Fibroblast of mammary gland (primary cell): ENCODE measurements at regions not wholly inside any gene's neighbourhood (a gene's known extent, or its start where the extent isn't known, plus 50 kb on each side); places are given as distances from the start of the nearest gene placed in this dataset.

Experiments
- DNase-seq: peaks from one replicate; pipeline ENCODE4 v3.0.0-alpha.2; 2010; ENCODE audit warnings: low read depth
- H3K4me3 ChIP-seq: 2 replicates; pipeline ENCODE4 v1.5.1; 2011; ENCODE audit warnings: low read depth, mild to moderate bottlenecking, low read length, moderate library complexity; ENCODE audit not compliant: control insufficient read depth
- TF ChIP-seq, protein P1 (sequence below): conservative IDR thresholded peaks from 2 replicates; pipeline ENCODE4 v1.5.1; 2011; ENCODE audit warnings: low read depth, low read length, inconsistent platforms; ENCODE audit not compliant: control insufficient read depth, insufficient read depth

DNA sequence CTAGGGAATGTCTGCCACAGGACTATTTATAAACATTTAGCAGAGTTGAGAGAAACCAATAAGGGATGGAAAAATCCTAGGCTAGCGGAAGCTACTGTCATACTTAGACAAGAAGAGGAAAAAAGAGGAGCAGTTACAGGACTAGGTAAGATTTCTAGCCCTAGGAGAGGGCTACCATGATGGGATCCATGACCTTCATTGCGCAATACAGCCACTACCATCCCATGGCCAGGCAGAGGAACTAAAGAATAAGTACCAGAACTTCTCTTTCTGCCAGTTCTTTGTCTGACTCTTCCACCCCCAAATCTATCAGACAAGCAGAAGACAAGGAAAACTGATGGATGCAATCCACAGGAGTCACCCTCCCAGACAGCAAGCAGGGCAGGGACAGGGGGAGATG, 417.0 kb upstream of the CHST9 start:
- no peak overlapping the region for H3K4me3 ChIP-seq
- no peak for DNase-seq
- TF ChIP-seq, protein P1, sequence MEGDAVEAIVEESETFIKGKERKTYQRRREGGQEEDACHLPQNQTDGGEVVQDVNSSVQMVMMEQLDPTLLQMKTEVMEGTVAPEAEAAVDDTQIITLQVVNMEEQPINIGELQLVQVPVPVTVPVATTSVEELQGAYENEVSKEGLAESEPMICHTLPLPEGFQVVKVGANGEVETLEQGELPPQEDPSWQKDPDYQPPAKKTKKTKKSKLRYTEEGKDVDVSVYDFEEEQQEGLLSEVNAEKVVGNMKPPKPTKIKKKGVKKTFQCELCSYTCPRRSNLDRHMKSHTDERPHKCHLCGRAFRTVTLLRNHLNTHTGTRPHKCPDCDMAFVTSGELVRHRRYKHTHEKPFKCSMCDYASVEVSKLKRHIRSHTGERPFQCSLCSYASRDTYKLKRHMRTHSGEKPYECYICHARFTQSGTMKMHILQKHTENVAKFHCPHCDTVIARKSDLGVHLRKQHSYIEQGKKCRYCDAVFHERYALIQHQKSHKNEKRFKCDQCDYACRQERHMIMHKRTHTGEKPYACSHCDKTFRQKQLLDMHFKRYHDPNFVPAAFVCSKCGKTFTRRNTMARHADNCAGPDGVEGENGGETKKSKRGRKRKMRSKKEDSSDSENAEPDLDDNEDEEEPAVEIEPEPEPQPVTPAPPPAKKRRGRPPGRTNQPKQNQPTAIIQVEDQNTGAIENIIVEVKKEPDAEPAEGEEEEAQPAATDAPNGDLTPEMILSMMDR = no peak

DNA sequence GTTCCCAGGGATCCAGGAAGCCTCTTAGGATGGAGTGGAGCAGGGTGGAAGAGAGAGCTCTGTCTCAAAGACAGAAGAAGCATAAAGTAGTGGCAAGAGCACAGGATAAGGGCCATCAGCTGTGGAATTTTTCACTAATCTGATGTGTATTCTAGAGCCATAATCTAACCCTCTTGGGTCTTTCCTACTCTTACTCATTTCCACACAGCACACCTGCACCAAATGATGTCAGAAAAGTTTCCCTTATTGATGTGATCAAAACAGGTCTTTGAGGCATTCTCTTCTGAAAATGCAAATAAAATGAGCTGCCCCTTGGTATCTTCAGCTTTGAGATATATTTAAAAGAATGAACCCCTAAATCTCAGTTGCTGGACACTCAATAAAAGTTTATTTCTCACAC, 415.1 kb upstream of the CHST9 start:
- TF ChIP-seq, protein P1 = no peak
- DNase-seq = no peak
- H3K4me3 ChIP-seq = no peak overlapping the region

DNA sequence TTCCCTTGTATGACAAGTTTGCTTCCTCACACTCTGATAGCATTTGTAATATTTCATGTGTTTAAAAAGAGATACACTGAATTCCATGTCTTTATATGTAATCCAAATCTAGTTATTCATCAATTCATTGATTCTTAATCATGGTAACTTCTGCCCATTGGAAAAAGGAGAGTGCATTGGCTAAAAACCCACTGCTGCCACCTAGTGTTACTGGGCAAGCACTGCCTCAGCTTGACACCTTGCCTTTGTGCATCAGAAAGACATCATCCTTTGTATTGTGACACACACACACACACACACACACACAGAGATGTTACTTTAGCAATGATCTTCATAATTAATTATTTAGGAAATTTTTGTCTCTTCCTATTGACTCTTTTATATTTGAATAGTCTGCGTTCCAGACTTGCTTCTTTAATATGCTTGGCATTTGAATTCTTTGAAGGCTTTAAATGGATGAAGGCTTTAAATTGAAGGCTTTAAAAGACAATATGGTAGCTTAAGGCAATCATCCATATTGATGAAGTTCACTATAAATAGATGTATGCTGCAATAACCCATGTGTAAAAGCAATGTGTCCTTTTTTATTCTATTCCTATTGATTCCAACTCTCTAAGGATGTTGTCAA, 414.2 kb upstream of the CHST9 start:
- TF ChIP-seq, protein P1 = peak; percentile 98
- no peak overlapping the region for H3K4me3 ChIP-seq
- DNase-seq = peak; percentile 64

DNA sequence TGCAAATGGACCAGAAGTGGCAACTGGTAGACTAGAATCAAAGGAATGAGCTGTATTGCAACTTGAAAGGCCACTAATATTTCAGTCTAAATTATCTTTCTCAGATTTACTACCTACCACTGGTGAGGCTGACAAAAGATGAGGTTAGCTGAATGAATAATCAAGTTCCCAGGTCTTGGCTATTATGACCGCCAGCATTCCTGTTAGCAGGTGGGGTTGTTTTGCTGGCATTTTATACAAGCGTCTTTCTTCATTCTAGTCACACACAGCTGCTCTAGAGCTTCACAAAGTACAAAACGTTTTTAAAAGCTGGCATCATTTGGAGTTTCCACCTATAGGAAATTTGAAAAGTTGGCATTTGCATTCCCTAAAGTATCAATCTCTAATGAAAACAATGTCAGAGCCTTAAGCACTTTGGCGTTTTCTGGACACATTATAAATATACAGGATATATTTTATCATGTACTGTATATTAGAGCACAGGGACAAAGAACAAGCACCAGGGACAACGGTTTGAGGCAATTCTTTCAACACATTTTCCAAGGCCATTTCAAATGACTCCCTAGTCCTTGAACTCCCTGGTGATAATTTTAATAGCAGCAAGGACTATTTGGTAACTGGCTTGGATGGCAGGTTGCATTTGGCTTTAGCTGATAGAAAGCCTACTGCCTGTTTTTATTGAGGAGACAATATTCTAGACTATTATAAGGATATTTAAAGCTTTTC, 410.2 kb upstream of the CHST9 start:
- DNase-seq = no peak
- TF ChIP-seq, protein P1 = no peak
- no peak overlapping the region for H3K4me3 ChIP-seq

DNA sequence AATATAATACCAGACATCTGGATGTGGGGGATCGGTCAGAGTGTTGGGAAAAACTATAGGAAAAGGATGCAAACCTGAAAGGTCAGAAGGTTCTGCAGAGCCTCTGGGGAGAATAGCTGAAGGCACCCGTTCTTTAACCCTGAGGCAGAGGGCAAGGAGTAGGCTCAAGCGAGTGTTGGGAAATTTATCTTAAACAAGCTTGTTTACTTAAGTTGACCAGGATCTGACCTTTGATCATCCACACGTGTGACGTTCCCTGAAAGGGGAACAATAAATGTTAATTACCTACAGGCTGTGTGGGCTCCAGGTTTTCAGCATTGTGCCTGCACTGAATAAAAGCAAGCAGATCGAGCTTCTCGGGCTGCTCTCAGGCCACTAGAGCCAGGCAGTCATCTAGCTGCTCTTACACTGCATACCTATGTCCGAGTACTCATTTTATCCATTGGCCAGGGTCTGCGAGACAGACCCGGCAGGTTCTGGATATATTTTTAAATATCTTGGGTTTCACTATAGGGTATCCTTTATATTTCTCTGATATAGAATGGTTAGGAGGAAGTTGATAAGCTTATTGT, 400.6 kb upstream of the CHST9 start:
- DNase-seq = no peak
- no peak overlapping the region for H3K4me3 ChIP-seq
- TF ChIP-seq, protein P1 = no peak

DNA sequence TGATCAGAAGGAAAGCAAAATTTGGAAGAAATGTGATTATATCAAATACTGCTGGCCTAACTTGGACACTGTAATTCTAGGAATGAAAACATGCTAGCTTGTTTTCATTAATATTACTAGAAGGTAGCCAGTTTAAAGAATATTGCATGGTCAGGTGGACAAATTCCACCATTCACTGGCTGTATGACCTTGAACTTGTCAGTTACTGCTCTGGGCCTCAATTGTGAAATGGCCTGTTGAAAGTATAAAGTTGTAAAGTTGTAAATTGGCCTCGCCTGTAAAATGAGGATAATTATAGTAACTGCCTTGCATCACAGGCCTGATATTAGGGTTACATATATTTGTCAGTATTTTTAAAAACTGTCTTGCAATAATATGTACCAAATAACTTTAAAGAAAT, 398.4 kb upstream of the CHST9 start:
- TF ChIP-seq, protein P1 = no peak
- DNase-seq = no peak
- no peak overlapping the region for H3K4me3 ChIP-seq
